ENCODE measurements at regions not wholly inside any gene's neighbourhood (a gene's known extent, or its start where the extent isn't known, plus 50 kb on each side); places are given as distances from the start of the nearest gene placed in this dataset.

DNA sequence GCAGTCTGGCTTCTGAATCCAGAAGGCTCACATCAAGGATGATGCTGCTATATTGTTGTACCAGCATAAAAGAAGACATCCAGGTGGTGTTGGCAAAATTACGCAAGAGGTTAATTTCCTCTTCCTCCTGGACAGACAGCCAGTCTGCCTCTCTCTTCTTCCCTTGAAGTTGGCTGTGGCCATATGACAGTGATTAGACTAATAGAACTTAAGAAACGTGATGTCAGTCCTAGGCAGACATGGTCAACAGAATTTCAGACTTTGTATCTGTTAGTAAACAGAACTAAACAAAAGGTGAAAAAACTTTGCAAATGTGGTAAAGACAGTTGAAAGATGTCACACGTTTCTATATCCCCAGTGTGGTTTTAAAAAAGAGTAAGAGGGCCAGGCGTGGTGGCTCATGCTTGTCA lies 465.2 kb upstream of the NR2F2 start:
- TF ChIP-seq, protein P1, sequence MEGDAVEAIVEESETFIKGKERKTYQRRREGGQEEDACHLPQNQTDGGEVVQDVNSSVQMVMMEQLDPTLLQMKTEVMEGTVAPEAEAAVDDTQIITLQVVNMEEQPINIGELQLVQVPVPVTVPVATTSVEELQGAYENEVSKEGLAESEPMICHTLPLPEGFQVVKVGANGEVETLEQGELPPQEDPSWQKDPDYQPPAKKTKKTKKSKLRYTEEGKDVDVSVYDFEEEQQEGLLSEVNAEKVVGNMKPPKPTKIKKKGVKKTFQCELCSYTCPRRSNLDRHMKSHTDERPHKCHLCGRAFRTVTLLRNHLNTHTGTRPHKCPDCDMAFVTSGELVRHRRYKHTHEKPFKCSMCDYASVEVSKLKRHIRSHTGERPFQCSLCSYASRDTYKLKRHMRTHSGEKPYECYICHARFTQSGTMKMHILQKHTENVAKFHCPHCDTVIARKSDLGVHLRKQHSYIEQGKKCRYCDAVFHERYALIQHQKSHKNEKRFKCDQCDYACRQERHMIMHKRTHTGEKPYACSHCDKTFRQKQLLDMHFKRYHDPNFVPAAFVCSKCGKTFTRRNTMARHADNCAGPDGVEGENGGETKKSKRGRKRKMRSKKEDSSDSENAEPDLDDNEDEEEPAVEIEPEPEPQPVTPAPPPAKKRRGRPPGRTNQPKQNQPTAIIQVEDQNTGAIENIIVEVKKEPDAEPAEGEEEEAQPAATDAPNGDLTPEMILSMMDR (optimal IDR thresholded peaks at IDR 0.05 in 1 of 3, IDR thresholded peaks at IDR 0.05 in 1 of 3, conservative IDR thresholded peaks at IDR 0.05 in 1 of 3; ENCODE audit: extremely low read depth in 1 of 3, insufficient read depth in 2 of 3, low read length in 3 of 3), result no peak
- no peak for TF ChIP-seq EZH2 (IDR thresholded peaks at IDR 0.05; ENCODE audit: low read length)

Data from keratinocyte (primary cell).